Pancreas (tissue), 10 donors: ENCODE measurements at regions not wholly inside any gene's neighbourhood (a gene's known extent, or its start where the extent isn't known, plus 50 kb on each side); places are given as distances from the start of the nearest gene placed in this dataset.
A peak's percentile ranks its signal among the peaks of the same experiment; 100 is the strongest.

Experiments
- ATAC-seq, 4 donors: fragments of 200-7000 bp; cut with Tn5 transposase; one replicate each; pipeline versions ENCODE4 v1.8.0 to v1.9.1; 2020; ENCODE audit warnings: mild to moderate bottlenecking in 4 of 4, moderate library complexity in 4 of 4
- DNase-seq, 6 donors: peaks; one replicate each; pipeline ENCODE4 v3.0.0-alpha.2; 2020
- FAIRE-seq: peaks from 2 replicates; lab custom pipeline; 2012; peaks lifted over from hg19 to GRCh38; lab: Jason Lieb, UNC
- H3K27ac ChIP-seq, 4 donors: fragments of 200-600 bp; sonication (generic); 1 replicate in 3 of 4; 2 replicates in 1 of 4; pipeline versions ENCODE4 v1.5.0 to v1.8.0; 2020
- H3K27me3 ChIP-seq, 4 donors: fragments of 200-600 bp; one replicate each; pipeline ENCODE4 v1.8.0; 2021
- H3K36me3 ChIP-seq, 3 donors: fragments of 200-600 bp; sonication (generic) in 1 of 3; one replicate each; pipeline versions ENCODE4 v1.5.0 to v1.8.0; 2020 to 2021
- H3K4me1 ChIP-seq, 3 donors: fragments of 200-600 bp; one replicate each; pipeline ENCODE4 v1.8.0; 2021
- H3K4me3 ChIP-seq, 4 donors: fragments of 200-600 bp; sonication (generic) in 2 of 4; one replicate each; pipeline versions ENCODE4 v1.5.0 to v1.8.0; 2020 to 2021
- H3K9me3 ChIP-seq, 4 donors: fragments of 200-600 bp; one replicate each; pipeline ENCODE4 v1.8.0; 2021
- WGBS, 2 donors: extraction: QIAGEN DNeasy Blood & Tissue Kit; methylation state at CpG; one replicate each; pipeline ENCODE4 v1.1.7; 2013; 5-methylcytosine and 5-hydroxymethylcytosine counted together
- intact Hi-C, 3 donors: fragments of 100-400 bp; cut with DNase I; formaldehyde crosslinking; loops; one replicate each; pipeline versions ENCODE4 v1.11.1 to v1.14.2; 2022
- TF ChIP-seq, protein P1 (sequence below), 4 donors: fragments of 200-600 bp; sonication (generic) in 3 of 4; IDR thresholded peaks; one replicate each; pipeline versions ENCODE4 v1.5.0 to v1.8.0; 2021; ENCODE audit warnings: antibody characterized with exemption in 4 of 4
- donor health status: healthy with polysubstance abuse.
- donor health status: DM: no; HTN: no; CAD: no; lungs with moderate emphysema.
- donor health status: DM: no; HTN: no; CAD: no.
- donor health status: control.
- donor health status: control.
- donor health status: Bipolar disorder and iron deficiency.
- donor health status: DM: yes; HTN: yes; CAD: no.
- donor health status: DM: no; HTN: no; CAD: no.
- donor health status: DM: no; HTN: no; CAD: no.
- donor health status: DM: yes; HTN: yes; CAD: no.

DNA sequence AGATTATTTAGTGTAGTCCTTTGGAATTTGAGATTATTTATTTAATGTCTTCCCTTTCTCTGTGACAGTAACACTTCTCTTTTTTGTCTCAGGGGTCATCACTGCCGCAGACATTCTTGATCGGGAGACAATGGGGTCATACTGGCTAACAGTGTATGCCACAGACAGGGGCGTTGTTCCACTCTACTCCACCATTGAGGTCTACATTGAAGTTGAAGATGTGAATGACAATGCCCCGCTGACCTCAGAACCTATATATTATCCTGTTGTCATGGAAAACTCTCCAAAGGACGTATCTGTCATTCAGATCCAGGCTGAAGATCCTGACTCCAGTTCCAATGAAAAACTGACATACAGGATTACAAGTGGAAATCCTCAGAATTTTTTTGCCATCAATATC is 299.9 kb downstream of the FAT3 start:
- ATAC-seq (no peak), DNase-seq (no peak), FAIRE-seq (no peak)
- TF ChIP-seq, protein P1, sequence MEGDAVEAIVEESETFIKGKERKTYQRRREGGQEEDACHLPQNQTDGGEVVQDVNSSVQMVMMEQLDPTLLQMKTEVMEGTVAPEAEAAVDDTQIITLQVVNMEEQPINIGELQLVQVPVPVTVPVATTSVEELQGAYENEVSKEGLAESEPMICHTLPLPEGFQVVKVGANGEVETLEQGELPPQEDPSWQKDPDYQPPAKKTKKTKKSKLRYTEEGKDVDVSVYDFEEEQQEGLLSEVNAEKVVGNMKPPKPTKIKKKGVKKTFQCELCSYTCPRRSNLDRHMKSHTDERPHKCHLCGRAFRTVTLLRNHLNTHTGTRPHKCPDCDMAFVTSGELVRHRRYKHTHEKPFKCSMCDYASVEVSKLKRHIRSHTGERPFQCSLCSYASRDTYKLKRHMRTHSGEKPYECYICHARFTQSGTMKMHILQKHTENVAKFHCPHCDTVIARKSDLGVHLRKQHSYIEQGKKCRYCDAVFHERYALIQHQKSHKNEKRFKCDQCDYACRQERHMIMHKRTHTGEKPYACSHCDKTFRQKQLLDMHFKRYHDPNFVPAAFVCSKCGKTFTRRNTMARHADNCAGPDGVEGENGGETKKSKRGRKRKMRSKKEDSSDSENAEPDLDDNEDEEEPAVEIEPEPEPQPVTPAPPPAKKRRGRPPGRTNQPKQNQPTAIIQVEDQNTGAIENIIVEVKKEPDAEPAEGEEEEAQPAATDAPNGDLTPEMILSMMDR (IDR thresholded peaks at IDR 0.05), result no peak
- H3K4me1 ChIP-seq, result no peaks in the 10 kb centered on the region
- H3K27ac ChIP-seq, result no peak overlapping the region
- no peak overlapping the region for H3K4me3 ChIP-seq
- intact Hi-C loops, result no loop called here
- H3K9me3 ChIP-seq, result no peaks in the 10 kb centered on the region
- WGBS, 2 donors, result 89 to 92% methylated on average over 5 of the region's 5 CpGs
- no peaks in the 10 kb centered on the region for H3K27me3 ChIP-seq
- no peaks in the 10 kb centered on the region for H3K36me3 ChIP-seq

GRCh38 chr11:92527467-92527866 is 302.8 kb downstream of the FAT3 start:
- FAIRE-seq, result no peak
- intact Hi-C loops, result no loop called here
- H3K4me3 ChIP-seq, result no peak overlapping the region
- H3K36me3 ChIP-seq, result no peaks in the 10 kb centered on the region
- no peaks in the 10 kb centered on the region for H3K27me3 ChIP-seq
- no peak for DNase-seq
- no peaks in the 10 kb centered on the region for H3K9me3 ChIP-seq
- no peak overlapping the region for H3K27ac ChIP-seq
- H3K4me1 ChIP-seq, result no peaks in the 10 kb centered on the region
- no peak for ATAC-seq
- TF ChIP-seq, protein P1 (IDR thresholded peaks at IDR 0.05), result no peak

- Histone ChIP-seq H3K27me3 (no peaks in the 10 kb centered on the region), H3K36me3 (no peaks in the 10 kb centered on the region), H3K27ac (no peak overlapping the region), H3K9me3 (no peaks in the 10 kb centered on the region), H3K4me1 (no peaks in the 10 kb centered on the region), H3K4me3 (no peak overlapping the region)
- DNase-seq, result no peak
- intact Hi-C loops, result no loop called here
- TF ChIP-seq, protein P1 (IDR thresholded peaks at IDR 0.05), result no peak
- WGBS, 2 donors, result 77 to 86% methylated on average over 6 of the region's 6 CpGs
- FAIRE-seq, result no peak
- peak in 1 of 4 donors; percentile 20 for ATAC-seq
These were observed 303.4 kb downstream of the FAT3 start for GRCh38 chr11:92528001-92528400.

- Histone ChIP-seq H3K4me3 (no peak overlapping the region), H3K27me3 (no peaks in the 10 kb centered on the region), H3K9me3 (no peaks in the 10 kb centered on the region), H3K36me3 (no peaks in the 10 kb centered on the region), H3K4me1 (no peaks in the 10 kb centered on the region), H3K27ac (no peak overlapping the region)
- FAIRE-seq (no peak), DNase-seq (no peak), ATAC-seq (no peak)
- WGBS, 2 donors, result 76 to 81% methylated on average over 7 of the region's 7 CpGs
- intact Hi-C loops, result no loop called here
- TF ChIP-seq, protein P1 (IDR thresholded peaks at IDR 0.05), result no peak
These were observed 306.6 kb downstream of the FAT3 start for GRCh38 chr11:92531065-92531739.

GRCh38 chr11:92533657-92534335 is 309.2 kb downstream of the FAT3 start:
- Histone ChIP-seq H3K4me3 (no peak overlapping the region), H3K27me3 (no peaks in the 10 kb centered on the region), H3K27ac (no peak overlapping the region), H3K9me3 (no peaks in the 10 kb centered on the region), H3K4me1 (no peaks in the 10 kb centered on the region), H3K36me3 (no peaks in the 10 kb centered on the region)
- ATAC-seq (no peak), FAIRE-seq (no peak), DNase-seq (no peak)
- TF ChIP-seq, protein P1 (IDR thresholded peaks at IDR 0.05), result no peak
- intact Hi-C loops, result no loop called here
- 71 to 73% methylated on average over 3 of the region's 3 CpGs for WGBS, 2 donors
